ENCODE measurements at regions not wholly inside any gene's neighbourhood (a gene's known extent, or its start where the extent isn't known, plus 50 kb on each side); places are given as distances from the start of the nearest gene placed in this dataset.

GRCh38 chrY:19892076-19892964, 147.8 kb upstream of the KDM5D start:
- Histone ChIP-seq H3K36me3 (ENCODE audit: low read depth) (no peaks in the 10 kb centered on the region), H3K4me3 (no peak overlapping the region), H3K9me3 (no peaks in the 10 kb centered on the region), H3K4me1 (ENCODE audit: low read depth) (no peaks in the 10 kb centered on the region)
- intact Hi-C loops (cut with DNase I, micrococcal nuclease), result no loop called here
- TF ChIP-seq CTCF (IDR thresholded peaks at IDR 0.05), result no peak
- ATAC-seq, result no peak
- no peak for DNase-seq

- H3K4me3 ChIP-seq, result no peak overlapping the region
These were observed 137.6 kb upstream of the KDM5D start for GRCh38 chrY:19882145-19882544.

GRCh38 chrY:19869715-19870114, 125.2 kb upstream of the KDM5D start:
- Histone ChIP-seq H3K36me3 (ENCODE audit: low read depth) (no peaks in the 10 kb centered on the region), H3K4me3 (no peak overlapping the region), H3K4me1 (ENCODE audit: low read depth) (no peaks in the 10 kb centered on the region), H3K9me3 (no peaks in the 10 kb centered on the region)
- TF ChIP-seq CTCF (IDR thresholded peaks at IDR 0.05), result no peak
- intact Hi-C loops (cut with DNase I, micrococcal nuclease), result no loop called here
- ATAC-seq (no peak), DNase-seq (peak in 2 of 3 donors; percentile 6 to 16)

More at GRCh38 chrY:19882145-19882544, 137.6 kb upstream of the KDM5D start:
- no peak for TF ChIP-seq CTCF (IDR thresholded peaks at IDR 0.05)
- intact Hi-C loops (cut with DNase I, micrococcal nuclease), result no loop called here
- no peak for ATAC-seq
- Histone ChIP-seq H3K9me3 (no peaks in the 10 kb centered on the region), H3K36me3 (ENCODE audit: low read depth) (no peaks in the 10 kb centered on the region), H3K4me1 (ENCODE audit: low read depth) (no peaks in the 10 kb centered on the region)
- no peak for DNase-seq

GRCh38 chrY:19869281-19869680, 124.8 kb upstream of the KDM5D start:
- DNase-seq, result no peak
- Histone ChIP-seq H3K4me3 (no peak overlapping the region), H3K36me3 (ENCODE audit: low read depth) (no peaks in the 10 kb centered on the region), H3K9me3 (no peaks in the 10 kb centered on the region), H3K4me1 (ENCODE audit: low read depth) (no peaks in the 10 kb centered on the region)
- intact Hi-C loops (cut with DNase I, micrococcal nuclease), result no loop called here
- ATAC-seq, result no peak
- TF ChIP-seq CTCF (IDR thresholded peaks at IDR 0.05), result no peak

- Histone ChIP-seq H3K9me3 (no peaks in the 10 kb centered on the region), H3K4me1 (ENCODE audit: low read depth) (no peaks in the 10 kb centered on the region), H3K36me3 (ENCODE audit: low read depth) (no peaks in the 10 kb centered on the region), H3K4me3 (no peak overlapping the region)
- TF ChIP-seq CTCF (IDR thresholded peaks at IDR 0.05), result no peak
- DNase-seq (no peak), ATAC-seq (no peak)
- intact Hi-C loops (cut with DNase I, micrococcal nuclease), result no loop called here
These were observed 124.1 kb upstream of the KDM5D start for GRCh38 chrY:19868647-19869046.

Data from mucosa of descending colon (tissue), 3 donors.